AG09309 (cell line): ENCODE measurements at regions not wholly inside any gene's neighbourhood (a gene's known extent, or its start where the extent isn't known, plus 50 kb on each side); places are given as distances from the start of the nearest gene placed in this dataset.

Experiments
- DNase-seq: peaks from one replicate; pipeline ENCODE4 v3.0.0-alpha.2; 2010; ENCODE audit warnings: low read depth
- H3K4me3 ChIP-seq: 2 replicates; pipeline ENCODE4 v1.5.1; 2011; ENCODE audit warnings: mild to moderate bottlenecking, low read depth, low read length, moderate library complexity; ENCODE audit not compliant: control insufficient read depth
- CTCF ChIP-seq: IDR thresholded peaks from 2 replicates; pipeline ENCODE4 v1.5.1; 2011; ENCODE audit warnings: mild to moderate bottlenecking, low read depth, low read length, inconsistent platforms; ENCODE audit not compliant: insufficient read depth, control insufficient read depth; ENCODE audit errors: missing control alignments

GRCh38 chr12:89880690-89881350 lies 172.2 kb upstream of the ATP2B1 start:
- no peak for DNase-seq
- no peak for TF ChIP-seq CTCF
- no peak overlapping the region for H3K4me3 ChIP-seq

- TF ChIP-seq CTCF, result no peak
- no peak overlapping the region for H3K4me3 ChIP-seq
- DNase-seq, result no peak
Observed at GRCh38 chr12:89879766-89880165, 171.1 kb upstream of the ATP2B1 start.

- no peak overlapping the region for H3K4me3 ChIP-seq
- no peak for TF ChIP-seq CTCF
- DNase-seq, result no peak
Observed at GRCh38 chr12:89878950-89879349, 170.3 kb upstream of the ATP2B1 start.

- no peak overlapping the region for H3K4me3 ChIP-seq
- TF ChIP-seq CTCF, result no peak
- DNase-seq, result no peak
Observed at GRCh38 chr12:89878327-89878726, 169.7 kb upstream of the ATP2B1 start.

- no peak overlapping the region for H3K4me3 ChIP-seq
- DNase-seq, result no peak
- TF ChIP-seq CTCF, result no peak
Observed at GRCh38 chr12:89877671-89878070, 169.0 kb upstream of the ATP2B1 start.

GRCh38 chr12:89877136-89877535 lies 168.5 kb upstream of the ATP2B1 start:
- TF ChIP-seq CTCF, result no peak
- no peak for DNase-seq
- H3K4me3 ChIP-seq, result no peak overlapping the region

- no peak for TF ChIP-seq CTCF
- H3K4me3 ChIP-seq, result no peak overlapping the region
- no peak for DNase-seq
Observed at GRCh38 chr12:89875809-89876208, 167.2 kb upstream of the ATP2B1 start.
